NCI-H2081 (cell line): ENCODE measurements at regions not wholly inside any gene's neighbourhood (a gene's known extent, or its start where the extent isn't known, plus 50 kb on each side); places are given as distances from the start of the nearest gene placed in this dataset.

Experiments used
- DNase-seq, 2 experiments: peaks; one replicate each; lab custom pipeline; 2025; lab: John Stamatoyannopoulos, UW

GRCh38 chr5:175168882-175169507 is 275.0 kb downstream of the DRD1 start:
- DNase-seq: no peak

- no peak for DNase-seq
Measured at GRCh38 chr5:175166026-175166425, 278.0 kb downstream of the DRD1 start.

- no peak for DNase-seq
Measured at GRCh38 chr5:175163586-175164275, 280.3 kb downstream of the DRD1 start.

- no peak for DNase-seq
Measured at GRCh38 chr5:175162036-175162435, 281.9 kb downstream of the DRD1 start.

GRCh38 chr5:175159956-175160355 is 284.0 kb downstream of the DRD1 start:
- DNase-seq: no peak

- DNase-seq: no peak
Measured at GRCh38 chr5:175148636-175149172, 295.3 kb downstream of the DRD1 start.

- DNase-seq: no peak
Measured at GRCh38 chr5:175146733-175147132, 297.2 kb downstream of the DRD1 start.

- no peak for DNase-seq
Measured at GRCh38 chr5:175141421-175141820, 302.6 kb downstream of the DRD1 start.

- no peak for DNase-seq
Measured at GRCh38 chr5:175133185-175133584, 310.8 kb downstream of the DRD1 start.

GRCh38 chr5:175131432-175131831 is 312.6 kb downstream of the DRD1 start:
- no peak for DNase-seq

- no peak for DNase-seq
Measured at GRCh38 chr5:175129619-175130018, 314.4 kb downstream of the DRD1 start.

- DNase-seq: no peak
Measured at GRCh38 chr5:175129121-175129520, 314.9 kb downstream of the DRD1 start.

GRCh38 chr5:175124821-175125220 is 319.2 kb downstream of the DRD1 start:
- no peak for DNase-seq

GRCh38 chr5:175124251-175124813 is 319.6 kb downstream of the DRD1 start:
- DNase-seq: no peak

GRCh38 chr5:175123542-175123941 is 320.4 kb downstream of the DRD1 start:
- no peak for DNase-seq

GRCh38 chr5:175121457-175121856 is 322.5 kb downstream of the DRD1 start:
- DNase-seq: no peak

GRCh38 chr5:175120412-175120811 is 323.6 kb downstream of the DRD1 start:
- no peak for DNase-seq

- DNase-seq: no peak
Measured at GRCh38 chr5:175118700-175119309, 325.2 kb downstream of the DRD1 start.

- DNase-seq: no peak
Measured at GRCh38 chr5:175116466-175117048, 327.4 kb downstream of the DRD1 start.

GRCh38 chr5:175115831-175116230 is 328.2 kb downstream of the DRD1 start:
- DNase-seq: no peak

GRCh38 chr5:175113947-175114346 is 330.0 kb downstream of the DRD1 start:
- DNase-seq: no peak

GRCh38 chr5:175109058-175109755 is 334.8 kb downstream of the DRD1 start:
- DNase-seq: no peak
